Lower lobe of right lung (tissue), 2 donors: ENCODE measurements at regions not wholly inside any gene's neighbourhood (a gene's known extent, or its start where the extent isn't known, plus 50 kb on each side); places are given as distances from the start of the nearest gene placed in this dataset.

ENCODE experiments used
- ATAC-seq, 2 donors: fragments of 200-7000 bp; cut with Tn5 transposase; one replicate each; pipeline ENCODE4 v1.9.1; 2020 to 2022; ENCODE audit warnings: mild to moderate bottlenecking in 2 of 2, moderate library complexity in 2 of 2
- DNase-seq: peaks from one replicate; pipeline ENCODE4 v3.0.0-alpha.2; 2020
- H3K27ac ChIP-seq: fragments of 200-600 bp; one replicate; pipeline ENCODE4 v1.8.0; 2022
- H3K27me3 ChIP-seq: fragments of 200-600 bp; one replicate; pipeline ENCODE4 v1.8.0; 2022; ENCODE audit warnings: low read depth
- H3K36me3 ChIP-seq: fragments of 200-600 bp; one replicate; pipeline ENCODE4 v1.8.0; 2022; ENCODE audit warnings: mild to moderate bottlenecking
- H3K4me1 ChIP-seq: fragments of 200-600 bp; one replicate; pipeline ENCODE4 v1.8.0; 2022
- H3K4me3 ChIP-seq: fragments of 200-600 bp; one replicate; pipeline ENCODE4 v1.8.0; 2022; ENCODE audit warnings: mild to moderate bottlenecking
- H3K9me3 ChIP-seq: fragments of 200-600 bp; one replicate; pipeline ENCODE4 v1.8.0; 2022
- CTCF ChIP-seq: fragments of 200-600 bp; IDR thresholded peaks from one replicate; pipeline ENCODE4 v1.8.0; 2022; ENCODE audit warnings: antibody characterized with exemption, mild to moderate bottlenecking
- intact Hi-C: fragments of 100-400 bp; cut with DNase I; formaldehyde crosslinking; loops from one replicate; pipeline ENCODE4 v1.11.0; 2022
- donor health status: DM: no; HTN: yes; CAD: no; lungs with severe emphysema.

DNA sequence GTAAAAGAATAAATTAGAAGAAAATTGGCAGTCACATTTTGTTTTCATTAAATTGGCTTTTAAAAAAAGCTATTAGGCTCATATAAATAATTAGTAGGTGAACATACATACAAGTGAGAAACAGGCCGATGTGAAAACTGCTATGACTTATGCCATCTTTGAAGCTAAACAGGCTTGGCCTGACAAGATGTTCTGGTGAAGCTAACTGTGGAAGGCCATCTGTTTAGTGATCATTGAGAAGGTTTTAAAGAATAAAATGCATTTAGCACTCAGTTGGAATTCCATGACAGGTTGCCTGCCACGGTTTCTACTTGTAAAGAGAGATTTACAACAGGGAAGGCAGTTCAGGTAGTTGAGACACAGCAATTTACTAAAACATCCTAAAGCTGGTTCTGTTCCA is 264.0 kb upstream of the AGTR1 start:
- H3K4me1 ChIP-seq: no peaks in the 10 kb centered on the region
- no peak overlapping the region for H3K27ac ChIP-seq
- no peaks in the 10 kb centered on the region for H3K9me3 ChIP-seq
- TF ChIP-seq CTCF: no peak
- ATAC-seq (no peak), DNase-seq (no peak)
- H3K36me3 ChIP-seq: no peaks in the 10 kb centered on the region
- intact Hi-C loops: no loop called here
- no peaks in the 10 kb centered on the region for H3K27me3 ChIP-seq
- H3K4me3 ChIP-seq: no peak overlapping the region

DNA sequence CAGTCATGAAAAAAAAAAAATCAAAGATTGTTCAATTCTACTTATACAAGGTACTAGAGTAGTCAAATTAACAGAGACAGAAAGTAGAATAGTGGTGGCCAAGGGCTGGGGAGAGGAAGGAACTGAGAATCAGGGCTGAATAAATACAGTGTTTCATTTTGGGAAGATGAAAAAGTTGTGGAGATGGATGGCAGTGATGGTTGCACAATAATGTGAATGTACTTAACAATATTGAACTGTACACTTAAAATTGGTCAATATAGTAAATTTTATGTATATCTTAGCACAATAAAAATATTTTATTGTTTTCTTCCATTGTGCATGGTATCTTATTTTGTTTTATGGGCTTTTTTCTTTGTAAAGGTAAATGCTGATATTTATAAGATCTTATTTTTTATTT is 262.2 kb upstream of the AGTR1 start:
- Histone ChIP-seq H3K9me3 (no peaks in the 10 kb centered on the region), H3K4me1 (no peaks in the 10 kb centered on the region), H3K4me3 (no peak overlapping the region), H3K27ac (no peak overlapping the region), H3K27me3 (no peaks in the 10 kb centered on the region), H3K36me3 (no peaks in the 10 kb centered on the region)
- intact Hi-C loops: no loop called here
- ATAC-seq (no peak), DNase-seq (no peak)
- TF ChIP-seq CTCF: no peak

GRCh38 chr3:148439254-148439822 is 258.4 kb upstream of the AGTR1 start:
- Histone ChIP-seq H3K27me3 (no peaks in the 10 kb centered on the region), H3K9me3 (no peaks in the 10 kb centered on the region), H3K27ac (no peak overlapping the region), H3K36me3 (no peaks in the 10 kb centered on the region), H3K4me3 (no peak overlapping the region), H3K4me1 (no peaks in the 10 kb centered on the region)
- DNase-seq (no peak), ATAC-seq (no peak)
- intact Hi-C loops: no loop called here
- TF ChIP-seq CTCF: no peak

- Histone ChIP-seq H3K4me1 (no peaks in the 10 kb centered on the region), H3K36me3 (no peaks in the 10 kb centered on the region), H3K27ac (no peak overlapping the region), H3K9me3 (no peaks in the 10 kb centered on the region), H3K4me3 (no peak overlapping the region), H3K27me3 (no peaks in the 10 kb centered on the region)
- ATAC-seq (no peak), DNase-seq (no peak)
- intact Hi-C loops: no loop called here
- TF ChIP-seq CTCF: no peak
These were observed 256.5 kb upstream of the AGTR1 start for GRCh38 chr3:148441191-148441590.

DNA sequence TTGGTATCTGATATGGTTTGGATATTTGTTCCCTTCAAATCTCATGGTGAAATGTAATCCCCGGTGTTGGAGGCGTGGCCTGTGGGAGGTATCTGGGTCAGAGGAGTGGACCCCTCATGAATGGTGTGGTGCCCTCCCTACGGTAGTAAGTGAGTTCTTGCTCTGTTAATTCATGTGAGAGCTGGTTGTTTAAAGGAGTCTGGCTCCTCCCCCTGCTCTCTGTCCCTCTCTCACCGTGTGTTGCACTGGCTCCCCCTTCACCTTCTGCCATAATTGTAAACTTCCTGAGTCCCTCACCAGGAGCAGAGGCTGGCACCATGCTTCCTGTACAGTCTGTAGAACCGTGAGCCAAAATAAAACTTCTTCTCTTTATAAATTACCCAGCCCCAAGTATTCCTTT is 246.9 kb upstream of the AGTR1 start:
- Histone ChIP-seq H3K36me3 (no peaks in the 10 kb centered on the region), H3K27ac (no peak overlapping the region), H3K9me3 (no peaks in the 10 kb centered on the region), H3K4me1 (no peaks in the 10 kb centered on the region), H3K27me3 (no peaks in the 10 kb centered on the region), H3K4me3 (no peak overlapping the region)
- ATAC-seq (no peak), DNase-seq (no peak)
- no peak for TF ChIP-seq CTCF
- intact Hi-C loops: no loop called here

GRCh38 chr3:148451969-148452368 is 245.7 kb upstream of the AGTR1 start:
- Histone ChIP-seq H3K9me3 (no peaks in the 10 kb centered on the region), H3K4me3 (no peak overlapping the region)
- no peak for DNase-seq

More at GRCh38 chr3:148451969-148452368, 245.7 kb upstream of the AGTR1 start:
- intact Hi-C loops: no loop called here
- ATAC-seq: no peak
- no peaks in the 10 kb centered on the region for H3K36me3 ChIP-seq
- no peaks in the 10 kb centered on the region for H3K27me3 ChIP-seq
- TF ChIP-seq CTCF: no peak
- no peak overlapping the region for H3K27ac ChIP-seq
- no peaks in the 10 kb centered on the region for H3K4me1 ChIP-seq
